Non-pigmented ciliary epithelial cell (primary cell): ENCODE measurements at regions not wholly inside any gene's neighbourhood (a gene's known extent, or its start where the extent isn't known, plus 50 kb on each side); places are given as distances from the start of the nearest gene placed in this dataset.
"Not testable (repeated sequence)": the region's sequence is repeated elsewhere in the genome, so short reads cannot be mapped to it uniquely, and the experiment has no call there.

Source experiments
- DNase-seq: peaks from one replicate; pipeline ENCODE4 v3.0.0-alpha.2; 2010; ENCODE audit warnings: low read depth

DNA sequence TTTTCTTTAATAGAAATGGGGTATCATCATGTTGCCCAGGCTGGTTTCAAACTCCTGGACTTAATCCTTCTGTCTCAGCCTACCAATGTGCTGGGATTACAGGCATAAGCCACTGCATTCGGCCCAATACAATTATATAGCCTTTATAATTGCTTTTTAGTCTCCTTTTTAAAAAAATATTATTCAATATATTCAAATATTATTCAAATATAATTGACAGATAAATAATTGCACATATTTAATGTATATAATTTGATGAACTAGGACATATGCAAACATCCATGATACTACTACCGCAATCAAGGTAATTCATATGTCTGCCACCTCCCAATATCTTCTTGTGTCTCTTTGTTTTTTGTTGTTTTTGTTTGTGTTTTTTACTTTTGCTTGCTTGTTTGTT lies 894.2 kb upstream of the PTPRD start:
- DNase-seq: no peak

DNA sequence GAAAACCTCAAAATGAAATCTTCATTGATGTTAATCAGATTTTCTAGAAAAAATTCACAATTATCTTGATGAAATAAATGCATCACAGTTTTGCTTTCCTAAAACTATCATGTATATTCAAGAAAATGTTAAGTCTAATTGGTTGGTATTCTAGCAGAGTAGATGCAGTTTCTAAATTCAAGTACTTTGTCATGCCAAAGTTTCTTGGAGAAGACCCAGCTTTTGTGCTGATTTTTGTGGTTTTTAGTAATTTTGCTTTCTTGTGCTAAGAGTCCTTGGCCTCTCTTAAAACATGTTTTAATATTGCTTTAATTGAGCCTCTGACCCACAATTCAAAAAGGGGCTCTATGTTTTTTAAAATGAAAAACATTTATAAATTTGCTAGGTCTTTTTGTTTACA lies 924.8 kb upstream of the PTPRD start:
- no peak for DNase-seq

DNA sequence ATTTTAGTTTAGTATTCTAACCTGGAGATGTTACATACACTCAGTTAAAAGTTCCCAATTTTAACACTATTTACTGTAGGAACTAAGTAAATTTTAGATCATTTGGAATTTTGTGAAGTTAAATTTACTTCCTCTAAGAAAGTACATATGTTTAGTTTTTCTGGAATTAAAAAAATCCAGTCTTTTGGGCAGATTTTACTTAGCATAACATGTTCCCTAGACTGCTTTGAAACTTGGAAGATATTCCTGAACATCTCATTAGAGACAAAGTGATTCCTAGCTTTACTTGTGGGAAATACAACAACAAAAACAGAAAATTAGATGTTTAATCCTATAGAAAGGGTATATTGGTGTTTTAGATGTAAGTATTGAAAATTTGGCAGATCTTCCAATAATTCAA lies 930.0 kb upstream of the PTPRD start:
- DNase-seq: no peak

DNA sequence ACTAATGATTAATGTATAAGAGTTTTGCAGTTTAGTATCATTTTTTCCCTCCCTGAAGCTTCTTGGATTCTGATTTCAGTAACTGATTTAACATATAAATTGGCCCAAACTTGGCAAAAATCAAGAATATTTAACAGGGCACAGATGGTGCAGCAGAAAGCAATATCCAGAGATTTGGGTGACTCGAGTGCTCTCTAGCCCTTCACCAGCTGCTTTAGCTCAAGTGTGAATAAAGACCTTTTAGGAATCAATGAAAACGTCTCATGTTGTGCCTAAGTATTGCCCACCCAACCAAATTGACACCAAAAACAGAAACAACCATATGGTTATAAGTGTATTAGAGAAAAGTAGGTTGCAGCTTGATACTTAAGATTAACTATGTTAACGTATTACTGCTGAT lies 933.4 kb upstream of the PTPRD start:
- DNase-seq: no peak

DNA sequence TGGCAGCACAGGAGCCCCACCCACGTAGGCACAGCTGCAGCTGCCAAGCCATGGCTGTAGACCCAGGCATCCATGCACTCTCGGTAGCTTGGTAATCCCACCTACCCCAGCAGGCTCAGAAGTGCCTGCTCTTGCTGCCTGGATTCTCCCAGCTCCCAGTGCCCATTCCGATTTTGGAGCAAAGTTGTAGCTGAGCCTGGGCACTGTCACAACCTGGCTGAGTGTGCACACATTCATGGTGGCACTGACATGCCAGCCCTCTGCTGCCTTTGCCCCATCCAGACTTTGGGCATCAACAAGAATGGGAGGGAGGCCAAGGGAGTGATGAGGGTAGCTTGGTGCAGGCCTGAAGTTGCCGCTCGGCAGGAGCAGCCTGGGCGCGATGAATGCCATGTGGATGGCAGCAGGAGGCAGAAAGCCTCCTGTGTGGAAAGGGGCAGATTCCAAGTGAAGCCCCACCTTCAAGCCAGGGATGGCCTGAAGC lies 936.6 kb upstream of the PTPRD start:
- no peak for DNase-seq

DNA sequence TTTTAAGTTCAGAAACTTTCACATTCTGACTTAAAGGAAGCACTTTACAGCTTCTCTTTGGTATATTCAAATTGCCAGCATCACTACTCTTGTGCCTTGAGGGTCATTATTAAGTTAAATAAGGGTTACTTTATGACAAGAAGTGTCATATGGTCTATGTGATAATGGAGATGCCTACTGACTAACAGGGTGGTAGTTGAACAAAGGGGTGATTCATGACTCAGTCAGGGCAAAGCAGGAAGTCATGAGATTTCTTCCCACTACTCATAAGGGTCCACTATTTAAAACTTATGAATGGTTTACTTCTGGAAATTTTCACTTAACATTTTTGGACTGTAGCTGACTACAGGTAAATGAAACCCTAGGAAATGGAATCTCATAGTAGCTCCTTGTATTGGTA lies 938.3 kb upstream of the PTPRD start:
- DNase-seq: no peak

DNA sequence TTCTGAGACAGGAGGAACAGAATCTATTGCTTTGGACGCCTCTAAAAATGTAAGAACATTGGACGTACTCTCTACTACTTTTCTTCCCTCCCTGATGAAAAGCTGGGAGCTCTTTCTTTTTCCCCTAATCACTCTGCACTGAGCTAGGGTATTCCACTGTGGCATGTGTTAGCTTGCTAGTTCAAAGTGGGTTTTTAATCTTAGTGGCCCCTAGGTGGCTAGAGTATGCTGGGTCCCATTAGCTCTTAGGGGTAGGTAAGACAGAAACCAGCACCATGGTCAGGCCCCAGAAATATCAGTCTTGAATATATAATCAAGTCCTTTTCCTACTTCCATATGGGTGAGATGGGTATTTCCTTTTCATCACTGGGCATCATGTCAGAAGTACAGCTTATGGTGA lies 945.2 kb upstream of the PTPRD start:
- no peak for DNase-seq

DNA sequence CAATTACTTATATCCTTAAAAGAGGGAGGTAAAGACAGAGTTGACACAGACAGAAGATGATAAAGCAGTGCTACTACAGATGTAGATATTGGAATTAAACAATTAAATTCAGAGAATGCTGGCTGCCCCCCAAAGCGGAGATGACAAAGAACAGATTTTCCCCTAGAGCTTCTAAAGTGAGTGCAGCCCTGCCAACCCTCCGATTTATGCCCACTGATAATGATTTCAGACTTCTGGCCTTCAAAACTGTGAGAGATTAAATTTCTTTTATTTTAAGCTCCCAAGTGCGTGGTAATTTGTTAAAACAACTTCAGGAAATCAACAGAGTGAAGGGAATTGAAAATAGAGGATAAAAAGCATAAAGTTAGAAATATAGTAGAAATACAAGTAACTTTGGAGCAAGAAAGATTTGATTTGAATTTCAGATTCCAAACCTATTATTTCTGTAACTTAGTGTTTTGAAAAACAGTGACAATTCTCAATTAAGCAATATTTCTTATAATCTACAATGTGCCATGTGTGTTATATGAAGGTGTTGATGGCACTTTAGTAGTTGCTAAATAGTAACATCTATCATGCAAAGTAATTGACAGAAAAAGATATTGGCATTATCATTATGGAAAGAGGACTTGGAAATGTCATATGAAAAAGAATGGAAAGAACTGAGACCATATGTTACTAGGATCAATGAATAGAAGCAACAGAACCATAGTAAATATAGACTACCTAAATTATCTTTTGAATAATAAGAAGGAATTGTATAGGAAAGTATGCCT lies 946.4 kb upstream of the PTPRD start:
- DNase-seq: no peak

DNA sequence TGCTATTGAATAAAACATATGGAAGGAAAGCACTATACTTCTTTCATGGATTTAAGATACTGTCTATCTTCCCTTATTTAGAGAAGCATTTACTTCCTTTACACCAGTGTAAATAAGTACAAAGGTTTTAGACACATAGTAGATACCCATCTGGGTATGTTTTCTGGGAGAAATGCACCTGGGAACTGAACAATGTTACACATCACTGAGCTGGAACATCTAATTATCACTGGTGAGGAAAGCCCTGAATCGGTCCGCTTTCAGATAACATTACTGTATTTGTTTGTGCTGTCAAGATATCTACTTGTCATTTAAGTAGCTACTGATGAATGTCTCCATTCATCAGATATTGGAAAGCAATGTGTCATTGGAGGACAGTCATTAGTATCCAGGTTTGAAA lies 964.7 kb upstream of the PTPRD start:
- no peak for DNase-seq

DNA sequence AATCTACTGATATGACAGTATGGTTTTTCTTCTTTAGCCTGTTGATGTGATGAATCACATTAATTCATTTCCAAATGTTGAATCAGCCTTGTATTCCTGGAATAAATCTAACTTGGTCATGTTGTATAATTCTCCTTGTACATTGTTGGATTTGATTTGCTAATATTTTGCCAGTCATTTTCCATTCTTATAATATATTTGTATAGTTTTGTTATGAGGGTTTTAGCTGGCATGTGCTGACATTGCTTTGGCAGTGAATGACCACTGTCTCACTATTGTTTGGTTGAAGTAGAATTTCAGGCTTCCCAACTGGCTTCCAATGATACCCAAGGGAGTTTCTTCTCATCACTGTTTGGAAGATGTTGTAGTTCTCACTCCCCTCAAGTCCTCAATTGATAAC lies 983.0 kb upstream of the PTPRD start:
- no peak for DNase-seq

DNA sequence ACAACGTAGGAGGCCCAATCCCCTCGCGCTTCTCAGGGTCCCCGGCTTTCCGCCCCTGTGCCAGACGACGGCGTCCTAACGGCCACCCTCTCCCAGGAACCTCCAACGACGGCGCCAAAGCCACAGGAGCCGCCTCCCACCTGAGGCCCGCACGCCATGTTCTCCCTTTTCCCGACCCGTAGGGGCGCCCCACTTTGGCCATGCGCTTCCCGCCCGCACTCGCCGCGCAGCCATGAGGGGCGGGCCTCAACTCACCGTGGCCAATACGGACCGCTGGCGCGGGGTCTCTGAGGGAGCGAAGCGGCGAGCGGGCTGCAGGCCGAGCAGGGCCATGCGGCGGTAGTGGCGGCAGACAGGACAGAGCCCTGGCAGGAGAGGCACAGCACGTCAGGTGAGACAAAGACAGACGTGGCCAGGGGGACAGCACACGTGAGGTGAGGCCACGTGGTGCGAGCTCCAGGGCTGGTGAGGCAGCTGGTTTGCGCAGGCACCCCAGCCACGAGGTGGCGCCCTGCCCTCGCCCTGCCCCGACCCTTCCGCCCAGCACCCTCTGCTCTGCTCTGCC lies 1005.5 kb upstream of the PTPRD start:
- DNase-seq: no peak

DNA sequence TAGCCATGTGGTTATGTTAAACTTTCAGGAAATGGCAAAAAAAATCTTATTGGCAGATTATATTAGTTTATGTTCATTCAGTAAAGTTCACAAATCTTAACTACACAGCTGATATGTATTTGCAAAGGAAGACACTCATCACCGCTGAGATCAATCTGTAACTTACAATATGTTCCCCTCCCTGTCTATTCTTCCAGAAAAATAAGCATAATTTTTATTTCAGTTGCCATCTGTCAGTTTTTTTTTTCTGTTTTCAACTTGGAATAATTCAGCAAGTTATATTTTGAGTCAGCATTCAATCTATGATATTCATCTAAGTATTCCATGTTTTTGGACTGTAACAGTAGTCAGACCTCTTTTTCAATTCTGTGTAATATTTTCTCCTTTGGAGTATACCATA lies 1019.9 kb upstream of the PTPRD start:
- no peak for DNase-seq

DNA sequence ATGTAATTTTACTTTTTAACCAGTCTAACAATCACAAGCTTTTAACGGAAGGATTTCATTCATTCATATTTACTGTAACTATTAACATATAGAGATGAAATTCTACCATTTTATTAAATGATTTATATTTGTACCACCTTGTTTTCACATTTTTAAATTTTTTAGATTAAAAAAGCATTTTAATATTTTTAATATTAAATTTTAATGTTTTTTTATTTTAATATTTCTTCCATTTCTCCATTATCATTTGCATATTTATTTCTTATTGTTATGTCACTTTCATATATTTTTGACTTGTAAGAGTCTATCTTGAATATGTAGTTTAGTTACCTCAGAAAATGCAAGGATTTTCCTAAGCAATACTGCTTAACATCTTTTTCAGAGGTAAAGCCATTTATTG lies 1034.0 kb upstream of the PTPRD start:
- no peak for DNase-seq

DNA sequence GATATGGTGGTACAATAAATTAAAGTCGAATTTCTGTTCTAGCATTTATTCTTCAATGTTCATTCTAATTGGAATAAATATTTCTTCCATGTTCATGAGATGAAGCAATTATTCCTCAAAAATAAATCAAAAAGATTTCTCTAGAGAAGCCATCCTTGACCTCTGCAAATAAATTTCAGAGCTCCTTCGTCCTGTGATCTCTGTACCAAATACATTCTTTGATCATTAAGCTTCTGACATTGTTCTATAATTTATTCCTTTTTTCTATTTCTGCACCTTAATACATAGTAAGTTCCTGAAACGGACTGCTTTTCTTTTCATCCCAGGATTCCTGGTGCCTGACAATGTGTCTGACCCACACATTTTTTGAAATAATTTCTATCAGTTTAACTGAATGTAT lies 1039.3 kb upstream of the TYRP1 start:
- no peak for DNase-seq

DNA sequence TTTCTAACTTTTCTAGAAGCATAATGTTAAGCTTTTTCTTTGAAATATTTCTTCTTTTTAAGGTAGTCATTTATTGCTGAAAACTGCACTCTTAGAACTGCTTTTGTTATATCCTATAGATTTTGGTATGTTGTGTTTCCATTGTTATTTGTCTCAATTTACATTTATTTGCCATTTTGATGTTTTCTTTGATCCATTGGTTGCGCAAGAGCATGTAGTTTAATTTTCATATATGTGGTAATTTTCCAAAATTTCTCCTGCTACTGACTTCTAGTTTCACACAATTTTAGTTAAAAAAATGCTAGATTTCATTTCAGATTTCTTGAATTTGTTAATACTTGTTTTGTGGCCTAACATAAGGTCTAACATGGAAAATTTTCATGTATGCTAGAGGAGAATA lies 1029.3 kb upstream of the TYRP1 start:
- DNase-seq: no peak

DNA sequence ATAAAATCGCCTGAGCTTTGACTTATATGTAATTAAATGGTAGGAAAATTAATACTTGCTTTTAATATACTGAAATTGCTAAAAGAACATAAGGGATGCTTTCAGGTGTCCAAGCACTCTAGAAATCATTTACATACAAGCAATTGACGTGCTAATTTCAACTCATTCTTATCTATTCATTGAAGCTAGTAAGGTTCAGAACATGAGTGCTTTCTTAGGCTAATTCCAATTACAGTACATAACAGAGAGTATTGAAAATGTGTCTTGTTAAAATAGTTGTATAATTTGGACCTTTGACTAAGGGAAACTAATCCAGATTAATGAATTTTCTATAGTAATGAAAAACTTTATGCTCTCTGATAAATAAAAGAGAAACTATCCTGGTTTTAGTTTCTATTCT lies 1016.4 kb upstream of the TYRP1 start:
- no peak for DNase-seq

DNA sequence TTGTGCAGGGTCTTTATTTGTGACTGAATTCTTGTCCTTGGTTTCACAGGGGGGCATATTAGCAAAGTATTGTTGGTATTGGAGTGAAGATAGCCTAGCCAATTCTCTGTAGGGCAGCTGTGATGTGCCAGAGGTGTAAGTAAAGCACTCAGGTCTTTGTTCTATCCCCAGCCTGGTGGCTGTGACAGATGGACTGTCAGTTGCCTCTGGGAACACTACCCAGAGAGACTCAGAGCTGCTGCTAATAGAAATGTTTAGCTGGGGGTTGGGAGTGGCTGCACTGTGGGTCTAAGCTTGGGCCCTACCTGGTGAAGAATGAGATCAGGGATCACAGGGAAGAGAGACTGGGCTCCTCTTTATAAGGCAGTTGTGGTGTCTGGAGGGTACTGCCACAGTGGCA lies 1006.5 kb upstream of the TYRP1 start:
- DNase-seq: no peak

DNA sequence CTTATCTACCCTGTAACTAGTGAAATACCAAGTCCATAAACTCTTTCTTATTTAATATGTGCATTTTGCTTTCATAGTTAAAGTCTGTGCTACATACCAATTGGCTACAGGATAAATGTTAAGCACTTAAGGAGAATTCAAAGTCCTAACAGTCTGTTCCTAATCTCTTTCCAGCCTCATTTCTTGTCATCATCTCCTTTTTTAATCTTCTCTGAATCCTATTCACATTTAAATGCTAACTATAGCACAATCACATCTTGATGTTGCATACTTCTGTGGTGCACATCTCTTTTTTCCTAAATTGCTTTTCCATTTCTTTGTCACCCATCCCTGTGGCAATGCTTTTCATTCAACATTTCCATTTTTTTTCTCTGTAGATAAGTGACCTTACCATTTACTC lies 996.1 kb upstream of the TYRP1 start:
- no peak for DNase-seq

DNA sequence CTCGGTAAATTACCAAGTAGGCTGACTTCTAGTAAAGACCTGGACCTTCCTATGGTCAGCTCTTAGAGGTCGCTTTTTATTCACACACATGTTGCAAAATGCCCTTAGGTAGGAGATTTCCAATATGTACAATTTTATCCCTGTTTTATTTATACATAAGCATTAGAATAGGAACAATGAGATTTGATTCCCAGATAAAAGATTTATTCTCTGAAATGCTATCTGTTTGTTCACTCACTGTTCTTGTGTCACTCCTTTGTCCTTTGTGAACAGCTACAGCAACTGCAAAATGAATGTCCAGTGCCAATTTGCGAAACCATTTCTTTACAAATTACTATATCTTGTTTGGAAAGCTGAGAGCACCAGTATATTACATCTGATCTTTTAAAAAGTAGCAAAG lies 991.5 kb upstream of the TYRP1 start:
- no peak for DNase-seq

DNA sequence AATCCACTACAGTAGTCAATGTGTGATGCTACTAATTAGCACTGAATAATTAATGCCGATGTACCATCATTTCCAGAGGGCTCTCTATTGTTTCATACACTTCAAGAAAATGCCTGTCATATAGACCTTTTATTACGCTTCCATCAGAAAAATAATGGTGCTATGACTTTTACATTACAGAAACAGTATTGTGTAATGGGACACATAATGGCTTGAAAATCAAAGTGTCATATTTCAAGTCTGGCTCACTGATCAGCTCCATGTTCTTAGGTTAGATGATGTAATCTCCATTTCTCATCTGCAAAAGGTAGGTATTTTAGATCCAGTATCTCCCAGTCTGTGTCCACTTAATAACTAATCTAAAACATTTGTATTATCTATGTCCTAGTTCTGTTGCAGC lies 990.6 kb upstream of the TYRP1 start:
- DNase-seq: no peak

DNA sequence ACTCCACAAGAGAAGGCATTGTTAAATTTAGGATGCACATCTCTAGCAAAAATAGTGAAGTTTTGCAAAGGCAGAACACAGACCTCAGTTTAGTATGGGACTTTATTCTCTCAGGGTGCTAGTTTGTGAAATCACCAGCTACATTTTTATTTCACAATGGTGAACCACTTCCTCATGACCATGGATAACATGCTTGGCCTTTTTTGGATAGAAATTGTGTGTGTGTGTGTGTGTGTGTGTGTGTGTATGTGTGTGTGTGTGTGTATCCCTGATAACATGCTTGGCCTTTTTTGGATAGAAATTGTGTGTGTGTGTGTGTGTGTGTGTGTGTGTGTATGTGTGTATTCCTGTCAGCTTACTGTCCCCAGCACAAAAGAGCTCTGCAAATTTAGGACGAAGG lies 989.0 kb upstream of the TYRP1 start:
- DNase-seq: not testable (repeated sequence)

DNA sequence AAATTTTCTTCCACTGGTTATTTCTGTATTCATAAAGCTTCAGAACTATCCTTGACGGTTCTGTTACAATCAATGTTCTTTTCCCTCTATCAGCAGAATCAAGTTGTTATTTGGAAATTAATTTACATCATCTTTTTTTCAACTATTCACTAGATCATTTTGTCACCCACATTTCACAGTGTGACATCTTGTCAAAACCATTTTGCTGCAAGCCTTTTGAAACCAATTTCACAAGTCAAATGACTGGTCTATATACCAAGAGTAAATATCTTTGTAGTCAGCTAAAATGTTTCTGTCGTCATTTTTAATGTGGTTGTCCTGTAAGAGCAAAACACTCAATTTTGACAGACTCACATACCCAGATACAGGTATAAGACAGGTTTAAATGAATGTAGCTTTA lies 984.3 kb upstream of the TYRP1 start:
- DNase-seq: no peak

DNA sequence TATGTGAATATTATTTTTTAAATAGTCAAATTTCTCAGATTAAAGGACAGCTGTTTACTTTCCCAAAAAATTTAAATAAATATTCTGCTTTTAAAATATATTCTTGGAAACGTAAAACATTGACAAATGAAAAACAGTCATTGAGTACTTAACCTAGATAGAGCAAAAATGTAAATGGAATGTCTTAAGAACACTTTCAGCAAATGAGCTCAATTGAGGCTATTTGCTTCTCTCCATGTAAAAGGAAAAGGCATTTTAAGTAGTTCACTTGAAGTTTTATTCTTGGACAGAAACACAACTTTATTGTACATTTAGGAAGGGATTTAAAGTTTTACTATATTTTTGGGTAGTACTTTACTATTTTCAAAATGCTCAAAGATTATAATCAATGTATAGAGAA lies 983.6 kb upstream of the TYRP1 start:
- DNase-seq: no peak

DNA sequence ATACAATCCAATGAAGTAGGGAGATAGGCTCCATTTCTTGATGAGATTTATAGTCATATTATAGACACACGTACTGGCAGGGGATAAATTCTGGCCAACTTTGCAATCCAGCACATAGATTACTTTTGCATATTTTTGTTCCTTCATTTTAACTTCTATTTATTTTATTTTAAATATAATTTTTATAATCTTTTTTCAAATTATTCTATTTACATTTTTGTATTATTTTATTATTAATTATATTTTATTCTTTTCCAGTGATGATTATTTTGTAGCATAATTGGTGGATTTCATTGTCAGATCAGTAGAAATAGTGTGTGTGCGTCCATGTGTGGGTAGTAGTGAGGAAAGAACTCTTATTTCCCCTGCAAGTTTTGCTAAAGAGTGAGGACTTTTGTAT lies 980.1 kb upstream of the TYRP1 start:
- DNase-seq: no peak
